Prostate gland (tissue), 2 donors: ENCODE measurements at regions not wholly inside any gene's neighbourhood (a gene's known extent, or its start where the extent isn't known, plus 50 kb on each side); places are given as distances from the start of the nearest gene placed in this dataset.
A peak's percentile ranks its signal among the peaks of the same experiment; 100 is the strongest.

Source experiments
- DNase-seq: peaks from one replicate; pipeline ENCODE4 v3.0.0-alpha.2; 2019; ENCODE audit warnings: low spot score
- H3K27ac ChIP-seq, 2 donors: fragments of 200-600 bp; sonication (generic); 2 replicates each; pipeline ENCODE4 v1.5.1; 2017 to 2019
- H3K27me3 ChIP-seq: fragments of 200-600 bp; sonication (generic); replicated peaks from 2 replicates; pipeline ENCODE4 v1.5.1; 2019; ENCODE audit not compliant: insufficient read depth
- H3K36me3 ChIP-seq, 2 donors: fragments of 200-600 bp; sonication (generic); 1 replicate in 1 of 2; 2 replicates in 1 of 2; pipeline versions ENCODE4 v1.5.1 to v1.8.1; 2017 to 2019
- H3K4me1 ChIP-seq: fragments of 200-600 bp; sonication (generic); replicated peaks from 2 replicates; pipeline ENCODE4 v1.5.1; 2019
- H3K4me3 ChIP-seq, 2 donors: fragments of 200-600 bp; sonication (generic); 2 replicates each; pipeline ENCODE4 v1.5.1; 2017 to 2019
- H3K9me3 ChIP-seq: fragments of 200-600 bp; sonication (generic); 2 replicates; pipeline ENCODE4 v1.5.1; 2017
- CTCF ChIP-seq, 4 experiments: fragments of 200-600 bp in 2 of 4; fragments of 450-650 bp in 2 of 4; sonication (generic) in 2 of 4; IDR thresholded peaks; 1 replicate in 3 of 4; 2 replicates in 1 of 4; pipeline ENCODE4 v1.5.1; 2016 to 2019; ENCODE audit warnings: antibody characterized with exemption in 4 of 4, mild to moderate bottlenecking in 2 of 4, moderate library complexity in 2 of 4
- POLR2A ChIP-seq: fragments of 450-650 bp; IDR thresholded peaks from one replicate; pipeline ENCODE4 v1.6.1; 2016; ENCODE audit warnings: antibody characterized with exemption, mild to moderate bottlenecking
- POLR2AphosphoS5 ChIP-seq: sonication (generic); formaldehyde crosslinking; IDR thresholded peaks from one replicate; pipeline ENCODE4 v1.6.1; 2017; ENCODE audit warnings: antibody characterized with exemption
- WGBS: methylation state at CpG from one replicate; pipeline ENCODE4 v1.1.5; 2018; 5-methylcytosine and 5-hydroxymethylcytosine counted together
- intact Hi-C: fragments of 100-400 bp; cut with DNase I; formaldehyde crosslinking; loops from one replicate; pipeline ENCODE4 v1.14.2; 2022

- TF ChIP-seq POLR2AphosphoS5 (no peak), POLR2A (no peak), CTCF (IDR thresholded peaks at IDR 0.05) (no peak)
- 82% methylated on average over 4 of the region's 4 CpGs for WGBS
- H3K4me3 ChIP-seq, result no peak overlapping the region
- no peaks in the 10 kb centered on the region for H3K27me3 ChIP-seq
- no peaks in the 10 kb centered on the region for H3K9me3 ChIP-seq
- intact Hi-C loops, result no loop called here
- no peak overlapping the region for H3K27ac ChIP-seq
- no peaks in the 10 kb centered on the region for H3K36me3 ChIP-seq
- peaks cover 9% of the 10 kb centered on the region for H3K4me1 ChIP-seq
- DNase-seq, result no peak
These were observed 66.9 kb upstream of the DOCK9 start for GRCh38 chr13:99044764-99045163.

GRCh38 chr13:99045396-99045795, 67.5 kb upstream of the DOCK9 start:
- TF ChIP-seq POLR2AphosphoS5 (no peak), CTCF (IDR thresholded peaks at IDR 0.05) (no peak)
- H3K4me1 ChIP-seq, result peaks cover 9% of the 10 kb centered on the region
- no peak for DNase-seq
- no peaks in the 10 kb centered on the region for H3K36me3 ChIP-seq
- no peaks in the 10 kb centered on the region for H3K9me3 ChIP-seq
- H3K27me3 ChIP-seq, result no peaks in the 10 kb centered on the region
- WGBS, result 84% methylated on average over 1 of the region's 1 CpG
- intact Hi-C loops, result no loop called here
- H3K4me3 ChIP-seq, result no peak overlapping the region
- peak overlapping the region in 1 of 2 donors; percentile 50 for H3K27ac ChIP-seq

GRCh38 chr13:99046851-99047250, 69.0 kb upstream of the DOCK9 start:
- H3K27ac ChIP-seq, result peak overlapping the region; percentile 41 to 50
- TF ChIP-seq POLR2AphosphoS5 (no peak), CTCF (IDR thresholded peaks at IDR 0.05) (no peak), POLR2A (no peak)
- intact Hi-C loops, result no loop called here
- no peak for DNase-seq
- H3K27me3 ChIP-seq, result no peaks in the 10 kb centered on the region
- H3K9me3 ChIP-seq, result no peaks in the 10 kb centered on the region
- 49% methylated on average over 4 of the region's 4 CpGs for WGBS
- no peaks in the 10 kb centered on the region for H3K36me3 ChIP-seq
- H3K4me3 ChIP-seq, result no peak overlapping the region
- peaks cover 6% of the 10 kb centered on the region for H3K4me1 ChIP-seq

GRCh38 chr13:99050983-99051488, 73.2 kb upstream of the DOCK9 start:
- TF ChIP-seq POLR2AphosphoS5 (no peak), POLR2A (no peak), CTCF (IDR thresholded peaks at IDR 0.05) (no peak)
- DNase-seq, result no peak
- no peaks in the 10 kb centered on the region for H3K27me3 ChIP-seq
- no peaks in the 10 kb centered on the region for H3K4me1 ChIP-seq
- no peaks in the 10 kb centered on the region for H3K9me3 ChIP-seq
- whole genome bisulfite sequencing, result 94% methylated on average over 7 of the region's 7 CpGs
- intact Hi-C loops, result no loop called here
- no peaks in the 10 kb centered on the region for H3K36me3 ChIP-seq
- H3K4me3 ChIP-seq, result no peak overlapping the region
- no peak overlapping the region for H3K27ac ChIP-seq

- no peaks in the 10 kb centered on the region for H3K27me3 ChIP-seq
- H3K27ac ChIP-seq, result no peak overlapping the region
- TF ChIP-seq CTCF (IDR thresholded peaks at IDR 0.05) (no peak), POLR2AphosphoS5 (no peak), POLR2A (no peak)
- H3K4me3 ChIP-seq, result no peak overlapping the region
- H3K9me3 ChIP-seq, result no peaks in the 10 kb centered on the region
- DNase-seq, result no peak
- intact Hi-C loops, result no loop called here
- H3K36me3 ChIP-seq, result no peaks in the 10 kb centered on the region
- no peaks in the 10 kb centered on the region for H3K4me1 ChIP-seq
- 76% methylated on average over 2 of the region's 2 CpGs for WGBS
These were observed 74.0 kb upstream of the DOCK9 start for GRCh38 chr13:99051768-99052455.
